AG04450 (cell line): ENCODE measurements at regions not wholly inside any gene's neighbourhood (a gene's known extent, or its start where the extent isn't known, plus 50 kb on each side); places are given as distances from the start of the nearest gene placed in this dataset.

Experiments
- CTCF ChIA-PET: fragments of 300-600, 350-600 bp; formaldehyde crosslinking; extraction: SDS; loops from one replicate; lab custom pipeline; 2022; ENCODE audit warnings: antibody characterized with exemption, inconsistent platforms; lab: Charles Lee
- POLR2A ChIA-PET: fragments of 350-600 bp; formaldehyde crosslinking; extraction: SDS; loops from one replicate; lab custom pipeline; 2021; ENCODE audit warnings: antibody characterized with exemption, inconsistent platforms; lab: Yijun Ruan, JAX
- DNase-seq: peaks from one replicate; pipeline ENCODE4 v3.0.0-alpha.2; 2011; ENCODE audit warnings: low read depth, low spot score
- H3K27ac ChIP-seq: one replicate; pipeline ENCODE4 v1.5.1; 2012; ENCODE audit warnings: low read depth, low read length, control low read depth
- H3K27me3 ChIP-seq: one replicate; pipeline ENCODE4 v1.6.0; 2012; ENCODE audit warnings: low read length; ENCODE audit not compliant: control insufficient read depth, insufficient read depth
- H3K4me3 ChIP-seq: 2 replicates; pipeline ENCODE4 v1.5.1; 2011; ENCODE audit warnings: mild to moderate bottlenecking, low read depth, low read length, control low read depth
- H3K9me3 ChIP-seq: 2 replicates; pipeline ENCODE4 v1.5.1; 2012; ENCODE audit warnings: low read length; ENCODE audit not compliant: control insufficient read depth, insufficient read depth
- CTCF ChIP-seq: IDR thresholded peaks from 2 replicates; pipeline ENCODE4 v1.5.1; 2011; ENCODE audit warnings: low read depth, low read length, control low read depth, inconsistent platforms

DNA sequence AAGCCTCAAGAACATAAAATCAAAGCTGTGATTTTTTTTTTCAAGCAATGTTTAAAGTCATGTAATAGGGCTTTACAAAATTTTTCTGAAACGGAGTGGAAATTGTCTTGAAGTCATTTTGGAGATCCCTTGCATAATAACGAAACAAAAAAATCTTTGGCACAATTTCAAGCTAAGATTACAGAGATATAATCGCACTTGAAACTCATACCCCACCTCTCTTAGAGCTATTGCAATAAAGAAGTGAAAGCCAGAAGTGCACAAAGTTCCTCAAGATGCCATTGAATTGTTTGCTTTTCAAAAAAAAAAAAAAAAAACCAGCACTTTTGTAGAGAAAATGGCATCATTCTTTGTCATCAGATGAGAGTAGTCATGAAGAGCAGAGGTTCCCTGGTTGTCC is 152.3 kb downstream of the PAX3 start:
- no peaks in the 10 kb centered on the region for H3K9me3 ChIP-seq
- no peak overlapping the region for H3K27ac ChIP-seq
- CTCF ChIA-PET, result interaction anchor here (0.7 kb wide), 1 partner anchor 441 kb away, joined by 3 read pairs; no protein-coding TSS in a partner anchor
- POLR2A ChIA-PET, result no interaction called here
- DNase-seq, result no peak
- no peak overlapping the region for H3K4me3 ChIP-seq
- no peak for TF ChIP-seq CTCF
- H3K27me3 ChIP-seq, result no peaks in the 10 kb centered on the region

DNA sequence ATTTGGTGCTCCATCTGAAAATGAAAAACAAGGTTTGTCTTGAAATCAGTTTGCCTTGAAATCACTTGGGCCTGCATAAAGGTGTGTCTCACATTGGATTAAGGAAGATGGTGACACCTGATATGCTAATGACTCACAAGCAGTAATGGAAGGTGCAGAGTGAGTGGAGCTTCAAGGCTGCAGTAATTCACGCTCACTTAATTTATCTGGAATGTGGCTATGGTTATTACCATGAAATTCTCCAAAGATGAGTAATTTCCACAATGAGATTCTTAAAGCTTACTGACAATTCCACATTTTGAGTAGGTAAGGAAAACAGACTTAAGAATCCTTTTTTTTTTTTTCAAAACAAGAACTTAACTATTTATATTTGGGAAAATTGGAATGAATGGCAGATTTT is 156.8 kb downstream of the PAX3 start:
- no peak for DNase-seq
- H3K9me3 ChIP-seq, result no peaks in the 10 kb centered on the region
- POLR2A ChIA-PET, result no interaction called here

GRCh38 chr2:222136106-222136630 is 162.6 kb downstream of the PAX3 start:
- Histone ChIP-seq H3K27ac (no peak overlapping the region), H3K4me3 (no peak overlapping the region), H3K9me3 (no peaks in the 10 kb centered on the region), H3K27me3 (no peaks in the 10 kb centered on the region)
- POLR2A ChIA-PET, result no interaction called here
- no peak for TF ChIP-seq CTCF
- CTCF ChIA-PET, result no interaction called here
- DNase-seq, result no peak

More for the DNA sequence above, 156.8 kb downstream of the PAX3 start:
- CTCF ChIA-PET, result no interaction called here
- TF ChIP-seq CTCF, result no peak
- H3K4me3 ChIP-seq, result no peak overlapping the region
- no peaks in the 10 kb centered on the region for H3K27me3 ChIP-seq
- no peak overlapping the region for H3K27ac ChIP-seq

- DNase-seq, result no peak
- Histone ChIP-seq H3K4me3 (no peak overlapping the region), H3K27ac (no peak overlapping the region), H3K27me3 (no peaks in the 10 kb centered on the region), H3K9me3 (no peaks in the 10 kb centered on the region)
- POLR2A ChIA-PET, result no interaction called here
- CTCF ChIA-PET, result no interaction called here
- no peak for TF ChIP-seq CTCF
These were observed 164.1 kb downstream of the PAX3 start for GRCh38 chr2:222134654-222135053.

GRCh38 chr2:222133897-222134296 is 164.9 kb downstream of the PAX3 start:
- Histone ChIP-seq H3K27ac (no peak overlapping the region), H3K27me3 (no peaks in the 10 kb centered on the region), H3K9me3 (no peaks in the 10 kb centered on the region; the same call in 1 of the 2 replicates), H3K4me3 (no peak overlapping the region)
- no peak for DNase-seq
- CTCF ChIA-PET, result no interaction called here
- no peak for TF ChIP-seq CTCF
- POLR2A ChIA-PET, result no interaction called here
